Activated T-cell treated with anti-CD3 and anti-CD28 coated beads, Interleukin-2, amount 50 U/mL, for 48 hours (primary cell): ENCODE measurements at regions not wholly inside any gene's neighbourhood (a gene's known extent, or its start where the extent isn't known, plus 50 kb on each side); places are given as distances from the start of the nearest gene placed in this dataset.
A peak's percentile ranks its signal among the peaks of the same experiment; 100 is the strongest.

ENCODE experiments used
- DNase-seq, 2 experiments: peaks; one replicate each; pipeline ENCODE4 v3.0.0-alpha.2; 2020

GRCh38 chr2:237016121-237016915 is 69.4 kb upstream of the COPS8 start:
- no peak for DNase-seq

DNA sequence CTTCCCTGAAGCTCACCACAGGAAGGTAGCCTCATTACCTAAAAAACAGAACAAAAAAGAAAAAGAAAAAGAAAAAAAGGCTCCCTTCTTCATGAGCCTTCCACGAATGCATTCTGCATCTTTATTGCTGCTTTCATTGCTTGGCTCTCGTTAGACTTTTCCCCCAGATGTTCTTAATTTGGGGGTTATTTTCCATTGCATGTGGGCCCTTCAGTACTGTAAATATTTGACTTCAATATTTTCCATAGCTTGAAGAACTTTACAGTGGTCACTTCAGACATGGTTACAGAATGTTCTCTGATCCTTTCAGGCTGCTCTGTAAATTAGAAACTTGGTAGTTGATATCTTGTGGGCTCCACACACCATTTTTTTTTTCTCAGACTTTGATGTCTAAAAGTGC is 65.6 kb upstream of the COPS8 start:
- no peak for DNase-seq

GRCh38 chr2:237022533-237022932 is 63.2 kb upstream of the COPS8 start:
- no peak for DNase-seq

DNA sequence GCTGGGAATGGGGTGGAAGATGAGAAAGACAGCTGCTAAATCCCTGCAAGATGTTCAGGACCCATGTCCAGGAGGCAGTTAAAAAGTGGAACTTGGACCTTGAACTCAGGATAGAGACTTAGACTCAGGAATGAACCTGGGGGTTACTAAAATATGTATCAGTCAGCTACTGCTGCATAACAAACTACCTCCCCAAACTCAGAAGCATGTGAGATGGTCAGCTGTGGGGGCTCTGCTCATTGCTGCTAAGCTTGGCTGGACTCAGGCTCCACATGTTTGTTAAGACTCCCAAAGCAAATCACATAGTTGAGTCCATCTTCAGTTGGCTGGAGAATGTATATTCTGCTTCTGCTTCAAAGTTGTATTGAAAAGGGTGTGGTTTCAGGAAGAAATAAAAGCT is 61.4 kb upstream of the COPS8 start:
- no peak for DNase-seq

GRCh38 chr2:237025090-237025865 is 60.4 kb upstream of the COPS8 start:
- DNase-seq, result no peak

- DNase-seq, result peak; percentile 41 to 49
Observed at GRCh38 chr2:237026981-237027711, 58.5 kb upstream of the COPS8 start.

- DNase-seq, result no peak
Observed at GRCh38 chr2:237027712-237028029, 58.0 kb upstream of the COPS8 start.

DNA sequence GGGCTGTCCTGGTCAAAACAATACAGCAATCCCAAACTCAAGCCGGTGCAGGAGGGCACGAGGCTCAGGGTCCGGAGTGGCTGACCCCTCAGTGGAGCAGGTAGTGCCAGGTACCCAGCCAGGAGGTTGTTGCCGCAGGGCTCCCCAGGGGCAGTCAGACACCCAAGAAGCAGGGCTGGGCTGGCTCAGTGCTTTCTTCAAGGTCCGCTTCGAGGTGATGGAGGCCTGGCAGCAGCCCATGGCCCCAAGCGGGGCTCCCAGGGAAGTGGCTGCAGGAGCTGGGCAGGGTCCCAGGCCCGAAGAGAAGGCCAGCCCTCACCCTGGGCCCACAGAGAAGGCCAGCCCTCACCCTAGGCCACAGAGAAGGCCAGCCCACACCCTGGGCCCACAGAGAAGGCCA is 55.3 kb upstream of the COPS8 start:
- DNase-seq, result no peak

DNA sequence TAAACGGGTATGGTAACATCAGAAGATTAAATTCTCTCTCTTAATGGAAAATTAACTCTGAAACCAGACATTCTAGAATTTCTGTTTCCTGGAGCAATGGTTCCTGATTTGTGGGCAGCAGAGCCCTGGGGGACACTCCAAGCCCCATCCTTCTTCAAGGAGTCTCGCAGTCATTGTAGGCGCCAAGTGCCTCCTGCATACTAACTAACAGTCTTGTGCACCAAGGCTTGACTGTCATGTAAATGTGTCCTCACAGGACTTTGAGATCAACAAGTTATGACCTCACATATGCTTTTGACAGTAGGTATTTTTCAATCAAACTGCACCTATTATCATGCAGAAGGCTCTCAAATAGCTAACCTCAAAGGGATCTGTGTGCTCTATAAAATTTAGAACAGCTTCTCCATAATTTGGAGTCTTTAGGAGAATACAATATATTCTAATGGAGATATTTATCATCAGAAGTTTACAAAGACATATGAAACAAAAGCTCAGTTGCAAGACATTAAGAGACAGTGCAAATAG is 52.1 kb upstream of the COPS8 start:
- DNase-seq, result no peak

- no peak for DNase-seq
Observed at GRCh38 chr2:237035781-237036475, 49.8 kb upstream of the COPS8 start.
